Esophagus squamous epithelium (tissue), 5 donors: ENCODE measurements at regions not wholly inside any gene's neighbourhood (a gene's known extent, or its start where the extent isn't known, plus 50 kb on each side); places are given as distances from the start of the nearest gene placed in this dataset.

Experiments used
- DNase-seq: peaks from one replicate; lab custom pipeline; 2025; lab: John Stamatoyannopoulos, UW
- H3K27ac ChIP-seq, 4 donors: fragments of 200-600 bp; sonication (generic); one replicate each; pipeline ENCODE4 v1.5.1; 2016 to 2019; ENCODE audit warnings: mild to moderate bottlenecking in 1 of 4
- H3K27me3 ChIP-seq, 4 donors: fragments of 200-600 bp; sonication (generic); 1 replicate in 3 of 4; 2 replicates in 1 of 4; pipeline versions ENCODE4 v1.5.1 to v1.6.0; 2017 to 2021; ENCODE audit warnings: antibody characterized with exemption in 1 of 4
- H3K36me3 ChIP-seq, 3 donors: fragments of 200-600 bp; sonication (generic); one replicate each; pipeline ENCODE4 v1.5.1; 2016 to 2019
- H3K4me1 ChIP-seq, 3 donors: fragments of 200-600 bp; sonication (generic); one replicate each; pipeline ENCODE4 v1.5.1; 2017 to 2019
- H3K4me3 ChIP-seq, 4 donors: fragments of 200-600 bp; sonication (generic); 1 replicate in 3 of 4; 2 replicates in 1 of 4; pipeline ENCODE4 v1.5.1; 2016 to 2019; ENCODE audit warnings: mild to moderate bottlenecking in 2 of 4, moderate library complexity in 1 of 4
- H3K9me3 ChIP-seq, 3 donors: fragments of 200-600 bp; sonication (generic); one replicate each; pipeline ENCODE4 v1.5.1; 2016 to 2019
- CTCF ChIP-seq, 6 experiments: fragments of 450-650 bp in 4 of 6; fragments of 200-600 bp in 2 of 6; sonication (generic) in 2 of 6; IDR thresholded peaks; one replicate each; pipeline ENCODE4 v1.5.1; 2016 to 2019; ENCODE audit warnings: antibody characterized with exemption in 6 of 6, mild to moderate bottlenecking in 4 of 6, moderate library complexity in 4 of 6
- POLR2A ChIP-seq, 4 donors: fragments of 450-650 bp; IDR thresholded peaks; one replicate each; pipeline ENCODE4 v1.6.1; 2017; ENCODE audit warnings: antibody characterized with exemption in 4 of 4, mild to moderate bottlenecking in 4 of 4, moderate library complexity in 3 of 4
- WGBS, 2 donors: methylation state at CpG; one replicate each; pipeline ENCODE4 v1.1.5; 2018; 5-methylcytosine and 5-hydroxymethylcytosine counted together
- intact Hi-C: fragments of 100-400 bp; cut with DNase I; formaldehyde crosslinking; loops from one replicate; pipeline ENCODE4 v1.15.0; 2022
- donor health status: DM: yes; HTN: yes; CAD: no.

DNA sequence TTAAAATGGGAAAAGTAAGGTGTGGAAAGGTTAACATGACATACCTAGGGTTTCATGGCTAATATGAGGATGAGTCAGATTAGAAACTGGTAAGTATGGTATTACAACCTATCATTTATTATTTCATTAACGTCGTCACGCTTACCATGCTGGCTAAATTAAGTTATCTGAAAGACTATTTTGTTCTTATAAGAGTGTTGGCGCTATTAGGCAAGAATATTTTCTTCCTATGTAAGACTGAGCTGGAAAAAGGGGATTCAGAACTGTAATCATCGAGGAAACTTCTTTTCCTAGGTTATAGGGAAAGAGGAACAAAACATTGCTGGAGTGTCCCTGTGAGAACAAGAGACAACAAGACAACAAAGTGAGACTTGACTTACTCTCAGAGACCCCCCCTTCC, 440.8 kb downstream of the KCNJ2 start:
- intact Hi-C loops = no loop called here
- Histone ChIP-seq H3K9me3 (no peaks in the 10 kb centered on the region), H3K27ac (no peak overlapping the region), H3K36me3 (no peaks in the 10 kb centered on the region), H3K27me3 (no peaks in the 10 kb centered on the region), H3K4me3 (no peak overlapping the region), H3K4me1 (peaks cover 0 to 3% (median 0%) of the 10 kb centered on the region in 3 donors)
- 74 to 80% methylated on average over 5 of the region's 5 CpGs for WGBS, 2 donors
- no peak for DNase-seq
- no peak for TF ChIP-seq POLR2A (IDR thresholded peaks at IDR 0.05)
- no peak for TF ChIP-seq CTCF (IDR thresholded peaks at IDR 0.05)

DNA sequence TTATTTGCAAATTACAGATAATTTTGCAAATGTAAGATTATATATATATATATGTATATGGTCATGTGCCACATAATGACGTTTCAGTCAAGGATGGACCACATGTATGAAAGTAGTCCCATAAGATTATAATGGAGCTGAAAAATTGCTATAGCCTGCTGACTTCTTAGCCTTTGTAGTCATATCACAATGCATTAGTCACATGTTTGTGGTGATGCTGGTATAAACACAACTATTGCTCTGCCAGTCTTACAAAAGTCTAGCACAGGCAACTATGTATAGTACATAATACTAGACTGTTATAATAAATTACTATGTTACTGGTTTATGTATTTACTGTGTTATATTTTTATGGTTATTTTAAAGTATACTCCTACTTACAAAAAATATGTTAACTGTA, 444.3 kb downstream of the KCNJ2 start:
- Histone ChIP-seq H3K27ac (no peak overlapping the region), H3K4me1 (no peaks in the 10 kb centered on the region), H3K4me3 (no peak overlapping the region), H3K27me3 (no peaks in the 10 kb centered on the region), H3K9me3 (no peaks in the 10 kb centered on the region), H3K36me3 (no peaks in the 10 kb centered on the region)
- intact Hi-C loops = no loop called here
- TF ChIP-seq POLR2A (IDR thresholded peaks at IDR 0.05) (no peak), CTCF (IDR thresholded peaks at IDR 0.05) (no peak)
- DNase-seq = no peak
- WGBS, 2 donors = 59 to 60% methylated on average over 1 of the region's 1 CpG

GRCh38 chr17:70615831-70616230, 446.5 kb downstream of the KCNJ2 start:
- no peak for DNase-seq
- Histone ChIP-seq H3K36me3 (no peaks in the 10 kb centered on the region), H3K4me3 (no peak overlapping the region), H3K4me1 (no peaks in the 10 kb centered on the region), H3K9me3 (no peaks in the 10 kb centered on the region), H3K27me3 (no peaks in the 10 kb centered on the region), H3K27ac (no peak overlapping the region)
- TF ChIP-seq CTCF (IDR thresholded peaks at IDR 0.05) = no peak
- TF ChIP-seq POLR2A (IDR thresholded peaks at IDR 0.05) = no peak
- 89 to 93% methylated on average over 2 of the region's 2 CpGs for WGBS, 2 donors
- intact Hi-C loops = no loop called here

DNA sequence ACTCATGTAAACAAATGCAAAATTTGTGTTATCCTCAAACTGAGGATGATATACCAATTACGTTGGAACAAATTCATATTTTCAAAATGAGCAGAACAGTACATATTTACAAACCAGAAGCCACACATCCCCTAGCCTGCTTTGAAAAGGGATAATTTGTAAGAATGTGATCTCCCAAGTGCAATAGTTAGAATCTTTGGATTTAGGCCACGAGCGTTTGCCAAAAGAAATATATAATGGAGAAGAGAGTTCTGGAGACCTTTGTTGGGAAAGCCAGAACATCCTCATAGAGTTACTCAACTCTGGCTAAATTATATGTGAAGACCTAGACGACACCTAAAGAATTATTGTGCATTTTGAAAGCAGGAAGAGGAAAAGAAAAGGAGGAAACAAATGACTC, 449.3 kb downstream of the KCNJ2 start:
- no peaks in the 10 kb centered on the region for H3K9me3 ChIP-seq
- WGBS, 2 donors = 54 to 70% methylated on average over 4 of the region's 4 CpGs
- H3K27me3 ChIP-seq = no peaks in the 10 kb centered on the region
- TF ChIP-seq CTCF (IDR thresholded peaks at IDR 0.05) (no peak), POLR2A (IDR thresholded peaks at IDR 0.05) (no peak)
- H3K27ac ChIP-seq = no peak overlapping the region
- H3K4me1 ChIP-seq = peaks cover 0 to under 1% (median 0%) of the 10 kb centered on the region in 3 donors
- no peak for DNase-seq
- H3K4me3 ChIP-seq = no peak overlapping the region
- H3K36me3 ChIP-seq = no peaks in the 10 kb centered on the region
- intact Hi-C loops = no loop called here

GRCh38 chr17:70621566-70621965, 452.2 kb downstream of the KCNJ2 start:
- peaks cover 0 to 10% (median 0%) of the 10 kb centered on the region in 3 donors for H3K4me1 ChIP-seq

More at GRCh38 chr17:70621566-70621965, 452.2 kb downstream of the KCNJ2 start:
- Histone ChIP-seq H3K27ac (no peak overlapping the region), H3K4me3 (no peak overlapping the region), H3K9me3 (no peaks in the 10 kb centered on the region), H3K27me3 (no peaks in the 10 kb centered on the region), H3K36me3 (no peaks in the 10 kb centered on the region)
- intact Hi-C loops = no loop called here
- TF ChIP-seq CTCF (IDR thresholded peaks at IDR 0.05) (no peak), POLR2A (IDR thresholded peaks at IDR 0.05) (no peak)
- no peak for DNase-seq
- WGBS, 2 donors = 51 to 70% methylated on average over 5 of the region's 5 CpGs
